Mesothelial cell of epicardium (in vitro differentiated cells): ENCODE measurements at regions not wholly inside any gene's neighbourhood (a gene's known extent, or its start where the extent isn't known, plus 50 kb on each side); places are given as distances from the start of the nearest gene placed in this dataset.

Source experiments
- DNase-seq, 2 experiments: peaks; one replicate each; pipeline ENCODE4 v3.0.0; 2021; ENCODE audit warnings: low spot score in 2 of 2; ENCODE audit not compliant: unreplicated experiment in 2 of 2
- H3K27ac Mint-ChIP-seq: 2 replicates; pipeline ENCODE4 v1.8.0; 2021; ENCODE audit warnings: mixed read lengths
- H3K27me3 Mint-ChIP-seq: 2 replicates; pipeline ENCODE4 v1.8.0; 2021; ENCODE audit warnings: low read depth, mixed read lengths
- H3K36me3 Mint-ChIP-seq: 2 replicates; pipeline ENCODE4 v1.8.0; 2021; ENCODE audit warnings: mixed read lengths
- H3K4me1 Mint-ChIP-seq: 2 replicates; pipeline ENCODE4 v1.8.0; 2021; ENCODE audit warnings: mixed read lengths
- H3K4me3 Mint-ChIP-seq: 2 replicates; pipeline ENCODE4 v1.8.0; 2021; ENCODE audit warnings: mild to moderate bottlenecking, moderate library complexity, mixed read lengths
- H3K9me3 Mint-ChIP-seq: 2 replicates; pipeline ENCODE4 v1.8.0; 2021; ENCODE audit warnings: mixed read lengths
- TF ChIP-seq, protein P1 (sequence below): fragments of 200-600 bp; sonication (generic); IDR thresholded peaks from one replicate; pipeline ENCODE4 v1.5.0; 2021; ENCODE audit warnings: antibody characterized with exemption; ENCODE audit not compliant: unreplicated experiment

DNA sequence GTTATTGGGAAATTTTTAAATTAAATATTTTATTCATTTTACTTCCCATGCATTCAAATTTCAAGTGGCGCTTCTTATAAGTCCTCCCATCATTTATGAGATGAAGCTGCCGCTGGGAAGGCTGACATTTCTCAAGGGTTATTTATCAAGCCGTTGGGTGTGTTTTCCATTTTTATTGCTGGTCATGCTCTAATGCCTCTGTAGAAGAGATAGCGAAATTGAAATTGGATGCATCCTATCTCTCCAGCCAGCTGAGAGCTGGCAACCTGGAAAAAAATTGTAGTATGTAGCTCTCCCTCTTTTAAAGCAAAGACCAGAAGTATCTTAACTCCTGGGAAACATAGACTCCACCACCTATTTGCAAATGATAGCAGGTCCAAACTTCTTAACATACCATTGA is 135.9 kb downstream of the C6orf118 start:
- Mint-ChIP-seq H3K36me3 (no peaks in the 10 kb centered on the region), H3K27ac (no peak overlapping the region), H3K9me3 (peaks cover 40% of the 10 kb centered on the region), H3K4me3 (no peak overlapping the region), H3K27me3 (no peaks in the 10 kb centered on the region), H3K4me1 (no peaks in the 10 kb centered on the region)
- DNase-seq: no peak
- TF ChIP-seq, protein P1, sequence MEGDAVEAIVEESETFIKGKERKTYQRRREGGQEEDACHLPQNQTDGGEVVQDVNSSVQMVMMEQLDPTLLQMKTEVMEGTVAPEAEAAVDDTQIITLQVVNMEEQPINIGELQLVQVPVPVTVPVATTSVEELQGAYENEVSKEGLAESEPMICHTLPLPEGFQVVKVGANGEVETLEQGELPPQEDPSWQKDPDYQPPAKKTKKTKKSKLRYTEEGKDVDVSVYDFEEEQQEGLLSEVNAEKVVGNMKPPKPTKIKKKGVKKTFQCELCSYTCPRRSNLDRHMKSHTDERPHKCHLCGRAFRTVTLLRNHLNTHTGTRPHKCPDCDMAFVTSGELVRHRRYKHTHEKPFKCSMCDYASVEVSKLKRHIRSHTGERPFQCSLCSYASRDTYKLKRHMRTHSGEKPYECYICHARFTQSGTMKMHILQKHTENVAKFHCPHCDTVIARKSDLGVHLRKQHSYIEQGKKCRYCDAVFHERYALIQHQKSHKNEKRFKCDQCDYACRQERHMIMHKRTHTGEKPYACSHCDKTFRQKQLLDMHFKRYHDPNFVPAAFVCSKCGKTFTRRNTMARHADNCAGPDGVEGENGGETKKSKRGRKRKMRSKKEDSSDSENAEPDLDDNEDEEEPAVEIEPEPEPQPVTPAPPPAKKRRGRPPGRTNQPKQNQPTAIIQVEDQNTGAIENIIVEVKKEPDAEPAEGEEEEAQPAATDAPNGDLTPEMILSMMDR: no peak

DNA sequence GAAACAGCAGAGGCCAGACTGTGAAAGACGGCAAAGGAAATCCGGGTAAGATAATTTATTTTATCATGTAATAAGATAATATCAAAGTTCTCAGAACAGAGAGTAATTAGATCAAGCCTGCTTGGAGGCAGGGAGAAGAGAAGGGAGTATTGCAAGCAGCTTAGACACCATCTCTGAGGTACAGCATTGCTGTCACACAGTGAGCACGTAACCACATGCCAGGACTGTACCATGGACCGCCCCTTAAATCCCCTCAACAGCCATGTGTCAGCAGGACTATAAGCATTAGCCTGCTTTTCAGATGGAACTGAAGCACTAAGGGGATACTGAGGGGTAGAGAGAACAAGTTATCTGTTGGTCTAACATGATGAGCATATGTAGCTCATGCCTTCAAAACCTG is 141.5 kb downstream of the C6orf118 start:
- H3K9me3 Mint-ChIP-seq: peaks cover 28% of the 10 kb centered on the region
- no peak overlapping the region for H3K4me3 Mint-ChIP-seq
- no peaks in the 10 kb centered on the region for H3K36me3 Mint-ChIP-seq
- H3K27ac Mint-ChIP-seq: no peak overlapping the region
- H3K4me1 Mint-ChIP-seq: no peaks in the 10 kb centered on the region
- TF ChIP-seq, protein P1: no peak
- no peak for DNase-seq
- no peaks in the 10 kb centered on the region for H3K27me3 Mint-ChIP-seq

DNA sequence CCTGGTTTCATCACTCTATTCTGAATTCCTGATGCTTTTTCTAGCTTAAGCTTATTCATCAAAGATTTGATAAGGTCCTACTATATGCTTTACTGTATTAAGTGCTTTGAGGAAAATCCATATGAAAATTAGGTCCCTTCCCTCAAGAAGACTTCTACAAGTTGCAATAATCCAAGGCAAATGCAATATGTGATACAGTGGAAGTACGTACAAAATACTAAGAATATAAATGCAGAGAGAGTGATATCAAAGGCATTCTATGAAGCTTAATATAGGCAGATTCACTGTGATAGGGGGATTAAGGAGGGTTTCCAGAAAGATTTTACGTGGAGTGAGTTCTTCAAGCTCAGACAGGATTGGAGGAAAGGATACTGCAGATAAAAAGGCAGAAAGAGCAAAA is 142.1 kb downstream of the C6orf118 start:
- no peak for DNase-seq
- H3K27ac Mint-ChIP-seq: no peak overlapping the region
- H3K4me1 Mint-ChIP-seq: no peaks in the 10 kb centered on the region
- TF ChIP-seq, protein P1: no peak
- no peaks in the 10 kb centered on the region for H3K36me3 Mint-ChIP-seq
- H3K27me3 Mint-ChIP-seq: no peaks in the 10 kb centered on the region
- H3K4me3 Mint-ChIP-seq: no peak overlapping the region
- H3K9me3 Mint-ChIP-seq: peaks cover 31% of the 10 kb centered on the region

DNA sequence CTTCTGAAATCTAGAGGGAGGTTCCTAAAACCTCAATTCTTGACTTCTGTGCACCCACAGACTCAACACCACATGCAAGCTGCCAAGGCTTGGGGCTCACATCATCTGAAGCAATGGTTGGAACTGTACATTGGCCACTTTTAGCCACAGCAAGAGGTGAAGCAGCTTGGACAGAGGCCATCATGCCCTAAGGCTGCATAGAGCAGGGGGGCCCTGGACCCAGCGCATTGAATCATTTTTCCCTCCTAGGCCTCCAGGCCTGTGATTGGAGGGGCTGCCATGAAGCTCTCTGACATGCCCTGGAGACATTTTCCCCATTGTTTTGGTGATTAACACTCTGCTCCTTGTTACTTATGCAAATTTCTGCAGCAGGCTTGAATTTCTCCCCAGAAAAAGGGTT is 145.9 kb downstream of the C6orf118 start:
- Mint-ChIP-seq H3K27me3 (no peaks in the 10 kb centered on the region), H3K9me3 (peaks cover 27% of the 10 kb centered on the region), H3K36me3 (no peaks in the 10 kb centered on the region), H3K4me3 (no peak overlapping the region), H3K4me1 (no peaks in the 10 kb centered on the region), H3K27ac (no peak overlapping the region)
- TF ChIP-seq, protein P1: no peak
- no peak for DNase-seq

DNA sequence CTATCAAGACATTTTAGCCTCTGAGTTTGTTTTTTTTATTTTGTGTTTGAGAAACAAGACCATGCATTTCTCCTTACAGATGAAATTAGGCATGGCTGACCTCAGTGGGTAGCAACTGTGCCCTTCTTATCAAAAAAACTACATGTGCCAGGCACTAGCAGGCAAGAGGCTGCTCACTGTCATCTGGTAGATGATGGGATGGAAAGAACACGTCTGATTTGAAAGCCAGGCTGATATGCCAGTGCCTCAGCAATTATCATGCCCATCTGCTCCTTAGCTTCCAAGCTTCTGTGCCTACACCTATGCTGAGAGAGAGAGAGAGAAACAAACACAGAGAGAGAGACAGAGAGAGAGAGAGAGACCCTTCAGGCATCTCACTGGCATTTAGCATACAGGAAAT is 149.9 kb downstream of the C6orf118 start:
- TF ChIP-seq, protein P1: no peak
- H3K36me3 Mint-ChIP-seq: no peaks in the 10 kb centered on the region
- no peak overlapping the region for H3K27ac Mint-ChIP-seq
- H3K9me3 Mint-ChIP-seq: peaks cover 20% of the 10 kb centered on the region
- no peaks in the 10 kb centered on the region for H3K4me1 Mint-ChIP-seq
- H3K27me3 Mint-ChIP-seq: no peaks in the 10 kb centered on the region
- no peak for DNase-seq
- no peak overlapping the region for H3K4me3 Mint-ChIP-seq

DNA sequence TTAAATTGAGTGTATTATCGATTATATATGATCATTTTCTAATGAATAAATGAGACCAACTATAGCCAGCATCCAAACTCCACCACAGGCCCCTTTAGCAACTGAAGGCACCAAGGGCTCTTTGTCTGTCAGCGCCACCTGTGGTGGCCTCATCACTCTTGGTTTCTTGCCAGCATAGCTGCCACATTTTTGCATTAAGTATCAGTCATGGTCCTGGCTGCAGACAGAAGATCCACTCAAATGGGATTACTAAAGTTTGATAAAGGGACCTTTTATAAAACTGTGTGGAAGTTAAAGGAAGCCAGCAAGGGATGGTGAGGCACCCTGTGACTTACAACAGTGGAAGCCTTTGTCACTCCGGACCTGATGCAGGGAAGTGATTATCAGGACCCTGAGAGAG is 162.9 kb downstream of the C6orf118 start:
- Mint-ChIP-seq H3K27me3 (no peaks in the 10 kb centered on the region), H3K36me3 (no peaks in the 10 kb centered on the region), H3K4me1 (no peaks in the 10 kb centered on the region), H3K9me3 (peaks cover 24% of the 10 kb centered on the region), H3K27ac (no peak overlapping the region), H3K4me3 (no peak overlapping the region)
- no peak for DNase-seq
- TF ChIP-seq, protein P1: no peak
